WTC11 (cell line): ENCODE measurements at regions not wholly inside any gene's neighbourhood (a gene's known extent, or its start where the extent isn't known, plus 50 kb on each side); places are given as distances from the start of the nearest gene placed in this dataset.

Source experiments
- CTCF ChIP-seq: fragments of 200-600 bp; IDR thresholded peaks from 2 replicates; pipeline ENCODE4 v1.8.0; 2022; ENCODE audit warnings: antibody characterized with exemption
- NR3C1 ChIP-seq: sonication (generic); formaldehyde crosslinking; conservative IDR thresholded peaks from 2 replicates; pipeline ENCODE4 v1.8.1; 2023; ENCODE audit warnings: low read depth, mild to moderate bottlenecking, missing genetic modification reagents
- PRDM15 ChIP-seq: sonication (generic); formaldehyde crosslinking; IDR thresholded peaks from 2 replicates; pipeline ENCODE4 v1.8.0; 2022; ENCODE audit warnings: missing genetic modification reagents
- SP1 ChIP-seq: sonication (generic); formaldehyde crosslinking; conservative IDR thresholded peaks from 2 replicates; pipeline ENCODE4 v1.8.1; 2022; ENCODE audit warnings: missing genetic modification reagents
- USF1 ChIP-seq: sonication (generic); formaldehyde crosslinking; IDR thresholded peaks from 2 replicates; pipeline ENCODE4 v1.8.0; 2022; ENCODE audit warnings: mild to moderate bottlenecking, missing genetic modification reagents
- ZBTB43 ChIP-seq: sonication (generic); formaldehyde crosslinking; IDR thresholded peaks from 2 replicates; pipeline ENCODE4 v1.8.1; 2023; ENCODE audit warnings: mild to moderate bottlenecking, missing genetic modification reagents

GRCh38 chr14:51540364-51540763, 111.3 kb upstream of the FRMD6 start:
- no peak for TF ChIP-seq CTCF
- TF ChIP-seq ZBTB43 (CRISPR knock-in tag), result no peak
- TF ChIP-seq NR3C1 (CRISPR knock-in tag), result no peak
- no peak for TF ChIP-seq USF1 (CRISPR knock-in tag)
- no peak for TF ChIP-seq PRDM15 (CRISPR knock-in tag)
- no peak for TF ChIP-seq SP1
